ENCODE measurements at regions not wholly inside any gene's neighbourhood (a gene's known extent, or its start where the extent isn't known, plus 50 kb on each side); places are given as distances from the start of the nearest gene placed in this dataset.

DNA sequence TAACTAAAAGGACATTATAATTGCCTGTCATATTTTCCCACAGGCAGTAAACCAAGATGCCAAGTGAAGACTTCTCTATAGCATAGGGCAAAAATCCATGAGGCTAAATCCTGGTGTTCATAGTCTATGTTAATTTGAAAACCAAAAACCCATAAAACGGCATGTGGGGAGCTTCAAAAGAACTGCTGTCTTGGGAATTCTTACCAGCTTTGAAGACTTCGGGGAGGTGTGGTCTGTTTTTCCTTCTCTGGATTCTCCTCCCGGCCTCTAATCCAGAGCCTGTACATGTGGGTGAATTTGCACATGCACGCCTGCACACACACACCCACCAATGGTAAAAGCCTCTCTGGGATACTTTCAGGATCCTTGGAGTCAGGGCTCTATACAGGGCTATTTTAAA is 61.9 kb upstream of the IFNG-AS1 start:
- no peak for TF ChIP-seq EP300 (IDR thresholded peaks at IDR 0.05; ENCODE audit: borderline replicate concordance in 1 of 2, low read depth in 1 of 2, low read length in 1 of 2)
- no peak for TF ChIP-seq FOXM1 (IDR thresholded peaks at IDR 0.05; ENCODE audit: low read depth)
- TF ChIP-seq, protein P1, sequence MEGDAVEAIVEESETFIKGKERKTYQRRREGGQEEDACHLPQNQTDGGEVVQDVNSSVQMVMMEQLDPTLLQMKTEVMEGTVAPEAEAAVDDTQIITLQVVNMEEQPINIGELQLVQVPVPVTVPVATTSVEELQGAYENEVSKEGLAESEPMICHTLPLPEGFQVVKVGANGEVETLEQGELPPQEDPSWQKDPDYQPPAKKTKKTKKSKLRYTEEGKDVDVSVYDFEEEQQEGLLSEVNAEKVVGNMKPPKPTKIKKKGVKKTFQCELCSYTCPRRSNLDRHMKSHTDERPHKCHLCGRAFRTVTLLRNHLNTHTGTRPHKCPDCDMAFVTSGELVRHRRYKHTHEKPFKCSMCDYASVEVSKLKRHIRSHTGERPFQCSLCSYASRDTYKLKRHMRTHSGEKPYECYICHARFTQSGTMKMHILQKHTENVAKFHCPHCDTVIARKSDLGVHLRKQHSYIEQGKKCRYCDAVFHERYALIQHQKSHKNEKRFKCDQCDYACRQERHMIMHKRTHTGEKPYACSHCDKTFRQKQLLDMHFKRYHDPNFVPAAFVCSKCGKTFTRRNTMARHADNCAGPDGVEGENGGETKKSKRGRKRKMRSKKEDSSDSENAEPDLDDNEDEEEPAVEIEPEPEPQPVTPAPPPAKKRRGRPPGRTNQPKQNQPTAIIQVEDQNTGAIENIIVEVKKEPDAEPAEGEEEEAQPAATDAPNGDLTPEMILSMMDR (IDR thresholded peaks at IDR 0.05) = no peak
- no peak for TF ChIP-seq NFIC (IDR thresholded peaks at IDR 0.05; ENCODE audit: borderline replicate concordance)

Measured in SK-N-SH (cell line).